ENCODE measurements at regions not wholly inside any gene's neighbourhood (a gene's known extent, or its start where the extent isn't known, plus 50 kb on each side); places are given as distances from the start of the nearest gene placed in this dataset.

- Mint-ChIP-seq H3K36me3 (ENCODE audit: low read depth) (no peaks in the 10 kb centered on the region), H3K27me3 (ENCODE audit: low read depth) (no peaks in the 10 kb centered on the region), H3K27ac (ENCODE audit: unreplicated experiment) (no peak overlapping the region), H3K4me3 (ENCODE audit: unreplicated experiment) (no peak overlapping the region), H3K9me3 (ENCODE audit: low read depth) (peaks cover 4% of the 10 kb centered on the region), H3K4me1 (ENCODE audit: low read depth) (peaks cover 25% of the 10 kb centered on the region)
- DNase-seq (ENCODE audit: low spot score): no peak
- TF ChIP-seq CTCF (IDR thresholded peaks at IDR 0.05): no peak
These were observed 173.0 kb upstream of the JAG1 start for GRCh38 chr20:10846766-10847165.

- no peak for TF ChIP-seq CTCF (IDR thresholded peaks at IDR 0.05)
- Mint-ChIP-seq H3K27ac (ENCODE audit: unreplicated experiment) (peak overlapping the region; percentile 64), H3K9me3 (ENCODE audit: low read depth) (no peaks in the 10 kb centered on the region), H3K36me3 (ENCODE audit: low read depth) (no peaks in the 10 kb centered on the region), H3K4me1 (ENCODE audit: low read depth) (peaks cover 14% of the 10 kb centered on the region), H3K27me3 (ENCODE audit: low read depth) (no peaks in the 10 kb centered on the region), H3K4me3 (ENCODE audit: unreplicated experiment) (no peak overlapping the region)
- no peak for DNase-seq (ENCODE audit: low spot score)
These were observed 175.1 kb upstream of the JAG1 start for GRCh38 chr20:10848810-10849370.

- H3K27me3 Mint-ChIP-seq (ENCODE audit: low read depth): no peaks in the 10 kb centered on the region
- TF ChIP-seq CTCF (IDR thresholded peaks at IDR 0.05): no peak
- no peak for DNase-seq (ENCODE audit: low spot score)
- H3K9me3 Mint-ChIP-seq (ENCODE audit: low read depth): no peaks in the 10 kb centered on the region
- no peak overlapping the region for H3K4me3 Mint-ChIP-seq (ENCODE audit: unreplicated experiment)
- H3K4me1 Mint-ChIP-seq (ENCODE audit: low read depth): peaks cover 49% of the 10 kb centered on the region
- H3K36me3 Mint-ChIP-seq (ENCODE audit: low read depth): no peaks in the 10 kb centered on the region
- H3K27ac Mint-ChIP-seq (ENCODE audit: unreplicated experiment): no peak overlapping the region
These were observed 179.4 kb upstream of the JAG1 start for GRCh38 chr20:10853176-10853575.

GRCh38 chr20:10853731-10854130, 179.9 kb upstream of the JAG1 start:
- H3K9me3 Mint-ChIP-seq (ENCODE audit: low read depth): no peaks in the 10 kb centered on the region
- no peak for DNase-seq (ENCODE audit: low spot score)
- no peaks in the 10 kb centered on the region for H3K27me3 Mint-ChIP-seq (ENCODE audit: low read depth)
- H3K36me3 Mint-ChIP-seq (ENCODE audit: low read depth): no peaks in the 10 kb centered on the region
- no peak for TF ChIP-seq CTCF (IDR thresholded peaks at IDR 0.05)
- H3K4me3 Mint-ChIP-seq (ENCODE audit: unreplicated experiment): no peak overlapping the region
- peak overlapping the region; percentile 50 for H3K27ac Mint-ChIP-seq (ENCODE audit: unreplicated experiment)
- peaks cover 47% of the 10 kb centered on the region for H3K4me1 Mint-ChIP-seq (ENCODE audit: low read depth)

GRCh38 chr20:10854976-10855375, 181.2 kb upstream of the JAG1 start:
- Mint-ChIP-seq H3K9me3 (ENCODE audit: low read depth) (no peaks in the 10 kb centered on the region), H3K27me3 (ENCODE audit: low read depth) (no peaks in the 10 kb centered on the region), H3K4me3 (ENCODE audit: unreplicated experiment) (no peak overlapping the region), H3K27ac (ENCODE audit: unreplicated experiment) (peak overlapping the region; percentile 13), H3K36me3 (ENCODE audit: low read depth) (no peaks in the 10 kb centered on the region), H3K4me1 (ENCODE audit: low read depth) (peaks cover 48% of the 10 kb centered on the region)
- TF ChIP-seq CTCF (IDR thresholded peaks at IDR 0.05): no peak
- no peak for DNase-seq (ENCODE audit: low spot score)
